Activated naive CD8-positive, alpha-beta T cell treated with anti-CD3 and anti-CD28 coated beads, Interleukin-2, amount 10 ng/mL, durations not matched to agents 7 days and 5 days (primary cell): ENCODE measurements at regions not wholly inside any gene's neighbourhood (a gene's known extent, or its start where the extent isn't known, plus 50 kb on each side); places are given as distances from the start of the nearest gene placed in this dataset.

Experiments
- ATAC-seq: fragments of 150-1000 bp; cut with Tn5 transposase; one replicate; pipeline ENCODE4 v1.10.0; 2021; ENCODE audit warnings: low read depth, moderate library complexity
- POLR2A ChIA-PET: fragments of 350-600 bp; sonication (Branson Sonifier 250); formaldehyde crosslinking; loops from one replicate; lab custom pipeline; 2021; ENCODE audit warnings: antibody characterized with exemption; lab: Charles Lee
- DNase-seq: peaks from one replicate; pipeline ENCODE4 v3.0.0; 2021
- H3K27ac Mint-ChIP-seq: one replicate; pipeline ENCODE4 v1.8.0; 2022; ENCODE audit warnings: mild to moderate bottlenecking, mixed read lengths
- H3K27me3 Mint-ChIP-seq: one replicate; pipeline ENCODE4 v1.8.0; 2022; ENCODE audit warnings: mild to moderate bottlenecking, moderate library complexity, mixed read lengths
- H3K36me3 Mint-ChIP-seq: one replicate; pipeline ENCODE4 v1.8.0; 2021; ENCODE audit warnings: mild to moderate bottlenecking, mixed read lengths
- H3K4me1 Mint-ChIP-seq: one replicate; pipeline ENCODE4 v1.8.0; 2021; ENCODE audit warnings: mixed read lengths
- H3K4me3 Mint-ChIP-seq: one replicate; pipeline ENCODE4 v1.8.0; 2022; ENCODE audit warnings: mild to moderate bottlenecking, moderate library complexity, mixed read lengths
- H3K9me3 Mint-ChIP-seq: one replicate; pipeline ENCODE4 v1.8.0; 2021; ENCODE audit warnings: mixed read lengths

DNA sequence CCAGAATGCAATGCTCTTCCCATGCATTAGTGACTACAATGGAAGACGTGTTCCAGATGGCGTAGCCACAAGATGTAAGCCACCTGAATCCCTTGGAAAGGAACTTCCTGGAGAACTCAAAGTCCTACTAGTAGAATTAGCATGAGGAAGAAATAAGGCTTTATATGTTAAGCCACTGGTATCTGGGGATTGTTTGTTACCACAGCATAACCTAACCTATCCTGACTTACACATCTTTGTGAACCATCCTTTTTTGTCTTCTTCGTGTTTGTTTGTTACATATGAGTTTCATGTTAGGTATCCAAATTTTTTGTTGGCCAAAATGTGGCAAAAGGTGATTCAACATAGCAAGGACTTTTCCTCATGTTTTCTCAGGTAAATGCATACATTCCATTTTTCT is 188.9 kb downstream of the C1D start:
- no peak for ATAC-seq
- no peaks in the 10 kb centered on the region for H3K36me3 Mint-ChIP-seq

GRCh38 chr2:67876176-67876575 is 186.6 kb downstream of the C1D start:
- no peak overlapping the region for H3K27ac Mint-ChIP-seq
- H3K9me3 Mint-ChIP-seq: no peaks in the 10 kb centered on the region
- no peak for ATAC-seq

More for the DNA sequence above, 188.9 kb downstream of the C1D start:
- Mint-ChIP-seq H3K27me3 (peaks cover 4% of the 10 kb centered on the region), H3K9me3 (no peaks in the 10 kb centered on the region), H3K27ac (no peak overlapping the region), H3K4me1 (no peaks in the 10 kb centered on the region), H3K4me3 (no peak overlapping the region)
- DNase-seq: no peak
- POLR2A ChIA-PET: no interaction called here

GRCh38 chr2:67877301-67877700 is 185.5 kb downstream of the C1D start:
- Mint-ChIP-seq H3K9me3 (no peaks in the 10 kb centered on the region), H3K27ac (no peak overlapping the region), H3K27me3 (peaks cover 2% of the 10 kb centered on the region), H3K36me3 (no peaks in the 10 kb centered on the region), H3K4me3 (no peak overlapping the region), H3K4me1 (no peaks in the 10 kb centered on the region)
- POLR2A ChIA-PET: no interaction called here
- ATAC-seq (no peak), DNase-seq (no peak)

More at GRCh38 chr2:67876176-67876575, 186.6 kb downstream of the C1D start:
- POLR2A ChIA-PET: no interaction called here
- Mint-ChIP-seq H3K4me1 (no peaks in the 10 kb centered on the region), H3K36me3 (no peaks in the 10 kb centered on the region), H3K27me3 (peaks cover 3% of the 10 kb centered on the region), H3K4me3 (no peak overlapping the region)
- DNase-seq: no peak

DNA sequence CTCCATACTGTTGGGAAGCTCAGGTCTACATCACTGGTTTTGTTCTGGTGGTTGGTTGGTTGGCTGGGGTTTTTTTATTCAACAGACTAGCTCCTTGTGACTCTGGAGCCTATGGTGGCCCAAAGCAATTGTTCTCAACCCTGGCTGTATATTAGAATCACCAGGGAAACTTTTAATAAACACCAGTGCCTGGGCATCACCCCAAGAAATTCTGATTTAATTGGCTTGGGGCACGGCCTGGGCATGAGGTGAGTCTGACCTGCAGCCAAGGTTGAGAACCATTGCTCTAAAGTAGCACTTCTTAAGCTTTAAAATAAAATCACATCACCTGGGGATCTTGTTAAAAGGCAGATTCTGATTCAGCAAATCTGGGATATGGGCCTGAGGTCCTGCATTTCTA is 184.1 kb downstream of the C1D start:
- H3K4me3 Mint-ChIP-seq: no peak overlapping the region
- H3K27ac Mint-ChIP-seq: no peak overlapping the region
- peaks cover 4% of the 10 kb centered on the region for H3K27me3 Mint-ChIP-seq
- ATAC-seq (no peak), DNase-seq (no peak)
- no peaks in the 10 kb centered on the region for H3K4me1 Mint-ChIP-seq
- H3K36me3 Mint-ChIP-seq: no peaks in the 10 kb centered on the region
- POLR2A ChIA-PET: no interaction called here
- H3K9me3 Mint-ChIP-seq: no peaks in the 10 kb centered on the region

DNA sequence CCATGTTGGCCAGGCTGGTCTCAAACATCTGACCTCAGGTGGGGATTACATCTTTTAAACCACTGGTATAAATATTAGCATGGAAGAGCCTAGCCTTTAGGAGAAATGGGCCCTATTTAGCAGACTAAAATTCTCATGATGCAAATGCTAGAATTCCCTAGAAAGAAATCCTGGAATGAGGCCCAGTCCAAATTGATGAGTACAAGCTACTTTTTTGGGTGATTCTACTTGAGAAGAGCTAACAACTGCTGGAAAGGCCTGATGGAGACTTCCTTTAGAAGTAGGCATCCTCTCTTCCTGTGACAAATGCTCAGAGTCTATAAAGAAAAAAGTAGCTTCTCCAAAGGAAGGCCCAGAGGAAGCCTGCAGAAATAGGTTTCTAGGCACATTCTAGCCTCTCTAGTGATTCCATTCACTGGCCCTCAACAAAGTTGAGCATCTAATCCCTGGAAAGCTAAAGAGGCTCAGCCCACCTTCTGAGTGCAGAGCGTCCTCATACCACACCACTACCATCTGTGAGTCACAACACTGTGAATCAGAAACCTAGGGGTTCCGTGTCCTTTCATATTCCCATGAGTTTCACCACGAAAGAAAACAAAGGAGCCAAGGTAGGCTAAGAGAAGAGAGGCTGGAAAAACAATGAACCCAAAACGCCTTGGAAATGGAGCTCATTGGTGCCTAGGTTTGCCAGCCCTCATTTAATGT is 183.1 kb downstream of the C1D start:
- ATAC-seq: no peak
- no peaks in the 10 kb centered on the region for H3K36me3 Mint-ChIP-seq

GRCh38 chr2:67880291-67880761 is 182.5 kb downstream of the C1D start:
- H3K4me3 Mint-ChIP-seq: no peak overlapping the region
- peaks cover 5% of the 10 kb centered on the region for H3K27me3 Mint-ChIP-seq
- ATAC-seq (no peak), DNase-seq (no peak)
- POLR2A ChIA-PET: no interaction called here
- H3K4me1 Mint-ChIP-seq: no peaks in the 10 kb centered on the region
- H3K9me3 Mint-ChIP-seq: no peaks in the 10 kb centered on the region
- H3K36me3 Mint-ChIP-seq: no peaks in the 10 kb centered on the region
- H3K27ac Mint-ChIP-seq: no peak overlapping the region

More for the DNA sequence above, 183.1 kb downstream of the C1D start:
- Mint-ChIP-seq H3K27ac (no peak overlapping the region), H3K4me1 (no peaks in the 10 kb centered on the region), H3K9me3 (no peaks in the 10 kb centered on the region), H3K4me3 (no peak overlapping the region), H3K27me3 (peaks cover 5% of the 10 kb centered on the region)
- POLR2A ChIA-PET: no interaction called here
- no peak for DNase-seq

DNA sequence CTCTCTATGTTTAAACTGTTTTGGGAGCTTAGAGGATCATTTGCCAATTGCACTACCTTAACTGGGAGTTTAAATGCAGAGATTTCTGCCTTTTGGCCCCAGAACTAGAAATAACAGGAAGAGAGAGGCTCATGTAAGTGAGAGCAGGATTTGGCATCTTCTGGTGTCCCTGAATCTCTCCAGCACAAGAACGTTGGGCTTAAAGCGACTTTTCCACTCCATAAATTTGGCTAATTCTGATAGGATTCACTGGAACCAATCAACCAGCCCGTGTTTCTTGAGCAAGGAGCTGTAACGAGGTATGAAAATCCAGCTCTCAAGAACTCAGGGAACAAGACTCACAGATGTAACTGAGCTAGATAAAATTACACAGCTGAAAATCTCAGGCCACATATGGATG is 181.0 kb downstream of the C1D start:
- DNase-seq: no peak
- ATAC-seq: no peak
- Mint-ChIP-seq H3K9me3 (no peaks in the 10 kb centered on the region), H3K36me3 (no peaks in the 10 kb centered on the region), H3K27ac (no peak overlapping the region), H3K27me3 (peaks cover 3% of the 10 kb centered on the region), H3K4me1 (no peaks in the 10 kb centered on the region), H3K4me3 (no peak overlapping the region)
- POLR2A ChIA-PET: no interaction called here

DNA sequence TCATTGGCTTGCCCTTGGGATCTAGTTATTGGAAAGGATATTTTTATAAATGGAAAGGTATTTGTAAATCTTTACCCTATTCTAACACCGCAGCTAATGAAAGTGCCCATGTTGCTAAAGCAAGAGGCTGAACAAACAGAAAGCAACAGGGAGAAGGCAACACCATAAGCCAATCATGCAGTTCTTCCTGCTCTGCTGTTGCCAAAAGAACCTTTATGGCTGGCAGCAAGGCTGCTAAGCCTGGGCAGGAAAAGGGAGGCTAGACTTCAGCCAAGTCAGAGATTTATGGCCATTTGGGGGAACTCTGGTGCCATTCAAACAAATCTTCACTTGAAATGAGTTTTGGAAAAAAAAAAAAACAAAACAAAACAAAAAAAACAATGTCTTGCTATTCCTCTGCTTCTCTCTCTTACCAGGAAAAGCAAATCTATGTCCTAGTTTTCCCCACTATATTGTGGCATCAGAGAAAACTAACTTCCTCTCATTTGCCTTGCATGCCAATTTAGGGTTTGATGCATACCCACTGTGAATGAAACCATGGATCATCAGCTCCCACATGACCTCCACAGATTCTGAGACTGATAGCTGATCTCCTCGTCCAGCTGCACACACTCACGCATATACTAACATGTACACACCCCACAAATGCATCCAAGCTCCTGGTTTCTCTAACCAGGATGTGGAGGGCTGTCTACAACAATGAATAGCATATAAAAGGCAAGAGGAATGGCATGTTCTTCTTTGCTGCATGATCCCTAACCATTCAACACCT is 179.3 kb downstream of the C1D start:
- Mint-ChIP-seq H3K9me3 (no peaks in the 10 kb centered on the region), H3K27me3 (peaks cover 3% of the 10 kb centered on the region), H3K4me3 (no peak overlapping the region), H3K36me3 (no peaks in the 10 kb centered on the region), H3K4me1 (no peaks in the 10 kb centered on the region), H3K27ac (no peak overlapping the region)
- DNase-seq (no peak), ATAC-seq (no peak)
- POLR2A ChIA-PET: no interaction called here

- ATAC-seq (no peak), DNase-seq (no peak)
- H3K4me3 Mint-ChIP-seq: no peak overlapping the region
- H3K27ac Mint-ChIP-seq: no peak overlapping the region
- no peaks in the 10 kb centered on the region for H3K36me3 Mint-ChIP-seq
- H3K9me3 Mint-ChIP-seq: no peaks in the 10 kb centered on the region
- H3K4me1 Mint-ChIP-seq: no peaks in the 10 kb centered on the region
- POLR2A ChIA-PET: no interaction called here
- peaks cover 5% of the 10 kb centered on the region for H3K27me3 Mint-ChIP-seq
Observed at GRCh38 chr2:67888351-67889005, 174.3 kb downstream of the C1D start.

DNA sequence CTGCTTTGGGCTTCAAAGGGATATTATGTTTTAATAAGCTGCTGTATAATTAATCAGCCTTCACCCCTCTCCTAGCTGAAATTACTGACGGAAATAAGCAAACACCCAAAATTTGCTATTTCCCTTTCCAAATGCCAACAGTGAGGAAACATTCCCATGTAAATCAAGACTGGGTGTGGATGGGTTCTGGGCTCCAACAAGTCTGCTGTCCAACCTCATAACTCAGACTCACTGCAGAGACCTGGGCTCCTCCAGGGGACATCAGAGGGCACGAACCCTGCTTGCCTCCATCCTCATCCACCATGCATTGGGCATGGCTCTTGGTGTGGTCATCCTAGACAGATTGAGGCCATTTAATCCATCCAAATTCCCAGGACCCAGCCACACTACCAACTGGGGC is 173.7 kb downstream of the C1D start:
- ATAC-seq (no peak), DNase-seq (no peak)
- Mint-ChIP-seq H3K36me3 (no peaks in the 10 kb centered on the region), H3K27me3 (peaks cover 2% of the 10 kb centered on the region), H3K4me1 (no peaks in the 10 kb centered on the region), H3K4me3 (no peak overlapping the region), H3K9me3 (no peaks in the 10 kb centered on the region), H3K27ac (no peak overlapping the region)
- POLR2A ChIA-PET: no interaction called here

- Mint-ChIP-seq H3K27ac (no peak overlapping the region), H3K4me3 (no peak overlapping the region), H3K36me3 (no peaks in the 10 kb centered on the region), H3K4me1 (no peaks in the 10 kb centered on the region), H3K9me3 (no peaks in the 10 kb centered on the region), H3K27me3 (peaks cover 2% of the 10 kb centered on the region)
- POLR2A ChIA-PET: no interaction called here
- ATAC-seq: no peak
- DNase-seq: no peak
Observed at GRCh38 chr2:67891642-67892041, 171.2 kb downstream of the C1D start.

GRCh38 chr2:67892339-67892846 is 170.4 kb downstream of the C1D start:
- POLR2A ChIA-PET: no interaction called here
- H3K4me1 Mint-ChIP-seq: no peaks in the 10 kb centered on the region
- H3K27me3 Mint-ChIP-seq: peaks cover 2% of the 10 kb centered on the region
- no peak overlapping the region for H3K27ac Mint-ChIP-seq
- DNase-seq (no peak), ATAC-seq (no peak)
- no peaks in the 10 kb centered on the region for H3K36me3 Mint-ChIP-seq
- H3K4me3 Mint-ChIP-seq: no peak overlapping the region
- H3K9me3 Mint-ChIP-seq: no peaks in the 10 kb centered on the region

- POLR2A ChIA-PET: no interaction called here
- ATAC-seq: no peak
Observed at GRCh38 chr2:67895227-67895941, 167.4 kb downstream of the C1D start.

More at GRCh38 chr2:67895227-67895941, 167.4 kb downstream of the C1D start:
- Mint-ChIP-seq H3K27me3 (no peaks in the 10 kb centered on the region), H3K27ac (no peak overlapping the region), H3K9me3 (no peaks in the 10 kb centered on the region), H3K36me3 (no peaks in the 10 kb centered on the region), H3K4me1 (no peaks in the 10 kb centered on the region), H3K4me3 (no peak overlapping the region)
- no peak for DNase-seq
